ENCODE measurements at regions not wholly inside any gene's neighbourhood (a gene's known extent, or its start where the extent isn't known, plus 50 kb on each side); places are given as distances from the start of the nearest gene placed in this dataset.

DNA sequence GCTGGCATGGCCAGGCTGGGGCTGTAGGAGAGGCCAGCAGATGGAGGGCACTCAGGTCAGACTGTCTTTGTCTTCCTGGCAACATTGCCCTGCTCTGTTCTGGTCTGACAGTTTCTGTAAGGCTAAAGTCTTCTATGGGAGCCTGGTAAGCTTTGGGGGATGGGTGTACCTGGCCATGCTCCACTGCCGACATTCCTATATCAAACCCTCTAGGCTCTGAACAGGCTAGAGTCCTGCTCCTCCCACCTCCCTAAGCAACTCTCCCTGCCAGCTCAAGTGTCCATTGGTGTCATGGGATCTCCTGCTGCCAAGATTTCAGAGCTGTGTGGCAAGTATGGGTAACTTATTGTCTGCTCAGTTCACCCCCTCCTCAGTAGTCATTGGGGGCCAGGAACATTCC, 163.5 kb upstream of the UGT8 start:
- no peak for TF ChIP-seq CTCF (conservative IDR thresholded peaks at IDR 0.05)
- TF ChIP-seq ZFX (IDR thresholded peaks at IDR 0.05): no peak
